CMK (cell line): ENCODE measurements at regions not wholly inside any gene's neighbourhood (a gene's known extent, or its start where the extent isn't known, plus 50 kb on each side); places are given as distances from the start of the nearest gene placed in this dataset.
"Not testable (repeated sequence)": the region's sequence is repeated elsewhere in the genome, so short reads cannot be mapped to it uniquely, and the experiment has no call there.

Experiments
- DNase-seq: peaks from one replicate; pipeline ENCODE4 v3.0.0-alpha.2; 2010; ENCODE audit warnings: low read depth

GRCh38 chr13:19062019-19062646 is 119.5 kb downstream of the TUBA3C start:
- no peak for DNase-seq

GRCh38 chr13:19061278-19061677 is 120.3 kb downstream of the TUBA3C start:
- no peak for DNase-seq

- DNase-seq = no peak
These were observed 121.2 kb downstream of the TUBA3C start for GRCh38 chr13:19060311-19061002.

- DNase-seq = no peak
These were observed 122.4 kb downstream of the TUBA3C start for GRCh38 chr13:19059016-19059780.

GRCh38 chr13:19058566-19058965 is 123.1 kb downstream of the TUBA3C start:
- no peak for DNase-seq

- DNase-seq = no peak
These were observed 123.9 kb downstream of the TUBA3C start for GRCh38 chr13:19057588-19058340.

GRCh38 chr13:19056984-19057490 is 124.6 kb downstream of the TUBA3C start:
- DNase-seq = no peak

GRCh38 chr13:19056355-19056880 is 125.2 kb downstream of the TUBA3C start:
- no peak for DNase-seq

- DNase-seq = no peak
These were observed 126.0 kb downstream of the TUBA3C start for GRCh38 chr13:19055611-19056010.

GRCh38 chr13:19053561-19053960 is 128.1 kb downstream of the TUBA3C start:
- no peak for DNase-seq

- no peak for DNase-seq
These were observed 128.7 kb downstream of the TUBA3C start for GRCh38 chr13:19052931-19053330.

- DNase-seq = no peak
These were observed 129.4 kb downstream of the TUBA3C start for GRCh38 chr13:19052180-19052579.

- no peak for DNase-seq
These were observed 130.7 kb downstream of the TUBA3C start for GRCh38 chr13:19050901-19051300.

- not testable (repeated sequence) for DNase-seq
These were observed 132.0 kb downstream of the TUBA3C start for GRCh38 chr13:19049624-19050023.

- no peak for DNase-seq
These were observed 133.2 kb downstream of the TUBA3C start for GRCh38 chr13:19048381-19048780.

GRCh38 chr13:19023115-19023514 is 158.5 kb downstream of the TUBA3C start:
- no peak for DNase-seq

- no peak for DNase-seq
These were observed 160.6 kb downstream of the TUBA3C start for GRCh38 chr13:19020988-19021387.

GRCh38 chr13:18998389-18998788 is 183.2 kb downstream of the TUBA3C start:
- no peak for DNase-seq

- DNase-seq = no peak
These were observed 185.0 kb downstream of the TUBA3C start for GRCh38 chr13:18996627-18997051.

GRCh38 chr13:18996221-18996620 is 185.4 kb downstream of the TUBA3C start:
- no peak for DNase-seq

GRCh38 chr13:18995259-18995873 is 186.3 kb downstream of the TUBA3C start:
- DNase-seq = no peak
